Mammary epithelial cell (primary cell): ENCODE measurements at regions not wholly inside any gene's neighbourhood (a gene's known extent, or its start where the extent isn't known, plus 50 kb on each side); places are given as distances from the start of the nearest gene placed in this dataset.

Experiments used
- EZH2 ChIP-seq: IDR thresholded peaks from 2 replicates; pipeline ENCODE4 v1.6.1; 2012; ENCODE audit warnings: low read length, inconsistent platforms, borderline replicate concordance
- TF ChIP-seq, protein P1 (sequence below), 2 donors: IDR thresholded peaks in 1 of 2; conservative IDR thresholded peaks in 1 of 2; 2 replicates each; pipeline ENCODE4 v1.5.1; 2011 to 2012; ENCODE audit warnings: inconsistent platforms in 2 of 2, low read length in 2 of 2, mild to moderate bottlenecking in 2 of 2, control low read depth in 1 of 2, low read depth in 1 of 2; ENCODE audit not compliant: insufficient read depth in 1 of 2; ENCODE audit errors: extremely low read depth in 1 of 2

DNA sequence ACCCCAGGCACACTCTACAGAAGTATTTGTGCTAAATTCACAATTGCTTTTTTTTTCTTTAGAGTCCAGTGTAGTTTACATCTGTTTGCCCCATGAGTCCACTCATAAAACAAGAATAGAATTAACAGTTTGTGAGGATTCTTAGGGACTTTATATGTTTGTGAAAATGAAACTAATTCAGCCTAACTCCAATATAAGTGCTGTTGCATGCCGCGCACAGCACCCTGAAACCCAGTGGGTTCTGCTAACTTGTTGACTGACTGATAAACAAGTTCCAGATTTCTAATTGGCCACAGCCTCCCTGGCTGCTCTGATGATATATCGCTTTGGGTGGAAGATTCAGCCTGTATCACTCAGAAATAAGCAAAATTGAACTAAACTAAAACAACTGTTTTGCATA is 561.4 kb downstream of the PKHD1 start:
- no peak for TF ChIP-seq EZH2
- TF ChIP-seq, protein P1, sequence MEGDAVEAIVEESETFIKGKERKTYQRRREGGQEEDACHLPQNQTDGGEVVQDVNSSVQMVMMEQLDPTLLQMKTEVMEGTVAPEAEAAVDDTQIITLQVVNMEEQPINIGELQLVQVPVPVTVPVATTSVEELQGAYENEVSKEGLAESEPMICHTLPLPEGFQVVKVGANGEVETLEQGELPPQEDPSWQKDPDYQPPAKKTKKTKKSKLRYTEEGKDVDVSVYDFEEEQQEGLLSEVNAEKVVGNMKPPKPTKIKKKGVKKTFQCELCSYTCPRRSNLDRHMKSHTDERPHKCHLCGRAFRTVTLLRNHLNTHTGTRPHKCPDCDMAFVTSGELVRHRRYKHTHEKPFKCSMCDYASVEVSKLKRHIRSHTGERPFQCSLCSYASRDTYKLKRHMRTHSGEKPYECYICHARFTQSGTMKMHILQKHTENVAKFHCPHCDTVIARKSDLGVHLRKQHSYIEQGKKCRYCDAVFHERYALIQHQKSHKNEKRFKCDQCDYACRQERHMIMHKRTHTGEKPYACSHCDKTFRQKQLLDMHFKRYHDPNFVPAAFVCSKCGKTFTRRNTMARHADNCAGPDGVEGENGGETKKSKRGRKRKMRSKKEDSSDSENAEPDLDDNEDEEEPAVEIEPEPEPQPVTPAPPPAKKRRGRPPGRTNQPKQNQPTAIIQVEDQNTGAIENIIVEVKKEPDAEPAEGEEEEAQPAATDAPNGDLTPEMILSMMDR (conservative IDR thresholded peaks at IDR 0.05 in 1 of 2, IDR thresholded peaks at IDR 0.05 in 1 of 2; ENCODE audit: extremely low read depth in 1 of 2, insufficient read depth in 1 of 2, low read depth in 1 of 2, low read length in 2 of 2) = no peak
